SK-N-SH (cell line): ENCODE measurements at regions not wholly inside any gene's neighbourhood (a gene's known extent, or its start where the extent isn't known, plus 50 kb on each side); places are given as distances from the start of the nearest gene placed in this dataset.

Experiments used
- CTCF ChIA-PET: fragments of 300-600, 350-600 bp; formaldehyde crosslinking; extraction: SDS; loops from one replicate; lab custom pipeline; 2021; lab: Yijun Ruan, JAX
- POLR2A ChIA-PET: fragments of 350-600 bp; sonication (Branson Sonifier 250); formaldehyde crosslinking; extraction: SDS; loops from one replicate; lab custom pipeline; 2020; ENCODE audit warnings: antibody characterized with exemption, inconsistent platforms; lab: Yijun Ruan, JAX
- DNase-seq: peaks from one replicate; pipeline ENCODE4 v3.0.0; 2012
- H2AFZ ChIP-seq: fragments of 200-600 bp; sonication (generic); 2 replicates; pipeline ENCODE4 v1.8.1; 2016; ENCODE audit warnings: antibody characterized with exemption, mild to moderate bottlenecking, low read depth
- H3F3A ChIP-seq: fragments of 200-600 bp; sonication (generic); replicated peaks from 2 replicates; pipeline ENCODE3; 2016; ENCODE audit warnings: antibody characterized with exemption, mild to moderate bottlenecking; ENCODE audit not compliant: insufficient read depth
- H3K27ac ChIP-seq, 2 experiments: fragments of 200-500 bp in 1 of 2; fragments of 200-600 bp in 1 of 2; sonication (Bioruptor generic) in 1 of 2; sonication (generic), shearing (Covaris generic) in 1 of 2; 2 replicates each; pipeline versions ENCODE4 v1.5.1 to v1.6.1; 2014 to 2016; ENCODE audit warnings: low read depth in 2 of 2, inconsistent platforms in 1 of 2, low read length in 1 of 2, mild to moderate bottlenecking in 1 of 2, mixed read lengths in 1 of 2
- H3K27me3 ChIP-seq: fragments of 200-600 bp; sonication (generic), shearing (Covaris generic); 2 replicates; pipeline ENCODE4 v1.6.1; 2016; ENCODE audit warnings: mixed run types; ENCODE audit not compliant: insufficient read depth
- H3K36me3 ChIP-seq, 2 experiments: fragments of 200-500 bp in 1 of 2; fragments of 200-600 bp in 1 of 2; sonication (Bioruptor generic) in 1 of 2; sonication (generic) in 1 of 2; replicated peaks in 1 of 2; 2 replicates each; pipeline versions ENCODE3 to v1.5.1; 2014 to 2016; ENCODE audit warnings: low read length in 1 of 2, mild to moderate bottlenecking in 1 of 2; ENCODE audit not compliant: insufficient read depth in 2 of 2, control insufficient read depth in 1 of 2
- H3K4me1 ChIP-seq, 2 experiments: fragments of 200-500 bp in 1 of 2; fragments of 200-600 bp in 1 of 2; sonication (Bioruptor generic) in 1 of 2; sonication (generic), shearing (Covaris generic) in 1 of 2; 2 replicates each; pipeline versions ENCODE4 v1.5.1 to v1.6.1; 2014 to 2016; ENCODE audit warnings: low read depth in 1 of 2, low read length in 1 of 2, mixed run types in 1 of 2; ENCODE audit not compliant: insufficient read depth in 2 of 2, control insufficient read depth in 1 of 2
- H3K4me2 ChIP-seq: fragments of 200-600 bp; sonication (generic), shearing (Covaris generic); 2 replicates; pipeline ENCODE4 v1.6.1; 2017; ENCODE audit warnings: mixed run types
- H3K4me3 ChIP-seq, 2 experiments: fragments of 200-500 bp in 1 of 2; fragments of 200-600 bp in 1 of 2; sonication (Bioruptor generic) in 1 of 2; sonication (generic), shearing (Covaris generic) in 1 of 2; 2 replicates each; pipeline versions ENCODE4 v1.5.1 to v1.8.1; 2014 to 2016; ENCODE audit warnings: low read depth in 2 of 2, inconsistent platforms in 1 of 2, low read length in 1 of 2, mild to moderate bottlenecking in 1 of 2, mixed read lengths in 1 of 2, moderate library complexity in 1 of 2
- H3K79me2 ChIP-seq: fragments of 200-600 bp; sonication (generic); 2 replicates; pipeline ENCODE4 v1.8.1; 2017; ENCODE audit warnings: mild to moderate bottlenecking; ENCODE audit not compliant: insufficient read depth
- H3K9ac ChIP-seq: fragments of 200-600 bp; sonication (generic); 2 replicates; pipeline ENCODE4 v1.6.1; 2017; ENCODE audit warnings: mixed run types
- H3K9me2 ChIP-seq: fragments of 200-600 bp; sonication (generic); 2 replicates; pipeline ENCODE4 v1.6.1; 2017; ENCODE audit warnings: mixed run types
- H3K9me3 ChIP-seq: fragments of 200-600 bp; sonication (generic); 2 replicates; pipeline ENCODE4 v1.6.1; 2017; ENCODE audit warnings: mixed run types, mild to moderate bottlenecking, moderate library complexity
- H4K20me1 ChIP-seq: fragments of 200-600 bp; sonication (generic); 2 replicates; pipeline ENCODE4 v1.6.1; 2017; ENCODE audit warnings: mild to moderate bottlenecking, mixed run types; ENCODE audit not compliant: insufficient read depth
- ELF1 ChIP-seq: IDR thresholded peaks from 2 replicates; pipeline ENCODE4 v1.4.0; 2012
- FOXM1 ChIP-seq: IDR thresholded peaks from 2 replicates; pipeline ENCODE4 v1.4.0; 2012; ENCODE audit warnings: low read depth, mild to moderate bottlenecking
- GATA2 ChIP-seq: sonication (generic); formaldehyde crosslinking; IDR thresholded peaks from 2 replicates; pipeline ENCODE4 v1.5.0; 2020; ENCODE audit warnings: mild to moderate bottlenecking, missing genetic modification reagents
- IRF3 ChIP-seq: fragments of 150-350 bp; IDR thresholded peaks from 2 replicates; pipeline ENCODE4 v1.6.1; 2016; ENCODE audit warnings: mild to moderate bottlenecking, low read depth, low read length
- JUND ChIP-seq: IDR thresholded peaks from 2 replicates; pipeline ENCODE4 v1.4.0; 2012
- MEF2A ChIP-seq: IDR thresholded peaks from 2 replicates; pipeline ENCODE4 v1.4.0; 2012; ENCODE audit warnings: low read depth, borderline replicate concordance
- NFIC ChIP-seq: IDR thresholded peaks from 2 replicates; pipeline ENCODE4 v1.4.0; 2012; ENCODE audit warnings: borderline replicate concordance
- NRF1 ChIP-seq: IDR thresholded peaks from 2 replicates; pipeline ENCODE4 v1.6.1; 2012; ENCODE audit warnings: low read depth, mild to moderate bottlenecking, low read length
- PBX3 ChIP-seq: IDR thresholded peaks from 2 replicates; pipeline ENCODE4; 2012
- POLR2AphosphoS5 ChIP-seq: IDR thresholded peaks from 2 replicates; pipeline ENCODE4 v1.6.1; 2012; ENCODE audit warnings: low read depth, low read length
- RCOR1 ChIP-seq: fragments of 150-350 bp; IDR thresholded peaks from 2 replicates; pipeline ENCODE4 v1.6.1; 2017; ENCODE audit warnings: antibody characterized with exemption, low read length
- SIN3A ChIP-seq: IDR thresholded peaks from 2 replicates; pipeline ENCODE4 v1.6.1; 2012; ENCODE audit warnings: low read depth, mild to moderate bottlenecking, low read length, moderate library complexity, borderline replicate concordance
- TAF1 ChIP-seq: IDR thresholded peaks from 2 replicates; pipeline ENCODE4 v1.6.1; 2012; ENCODE audit warnings: low read depth, mild to moderate bottlenecking, low read length, moderate library complexity, borderline replicate concordance
- TCF12 ChIP-seq: IDR thresholded peaks from 2 replicates; pipeline ENCODE4 v1.4.0; 2012
- TEAD4 ChIP-seq: IDR thresholded peaks from 2 replicates; pipeline ENCODE4 v1.4.0; 2012; ENCODE audit warnings: mild to moderate bottlenecking, borderline replicate concordance; ENCODE audit not compliant: insufficient read depth
- USF2 ChIP-seq: fragments of 150-350 bp; IDR thresholded peaks from 2 replicates; pipeline ENCODE4 v1.6.1; 2017; ENCODE audit warnings: antibody characterized with exemption, low read length, low read depth, borderline replicate concordance
- YY1 ChIP-seq: IDR thresholded peaks from 2 replicates; pipeline ENCODE4 v1.4.0; 2012; ENCODE audit warnings: low read depth, mild to moderate bottlenecking
- ZBTB33 ChIP-seq: IDR thresholded peaks from 2 replicates; pipeline ENCODE4 v1.4.0; 2012; ENCODE audit warnings: low read depth, borderline replicate concordance
- WGBS: methylation state at CpG from one replicate; pipeline ENCODE4 v1.1.6; 2017; ENCODE audit warnings: low lambda C conversion rate; 5-methylcytosine and 5-hydroxymethylcytosine counted together

GRCh38 chr16:51510416-51510815 is 359.3 kb upstream of the SALL1 start:
- H3K9me3 ChIP-seq = no peaks in the 10 kb centered on the region
- H3K9ac ChIP-seq = no peak overlapping the region
- POLR2A ChIA-PET = no interaction called here
- H3K27ac ChIP-seq = no peak overlapping the region
- H3K4me1 ChIP-seq = no peaks in the 10 kb centered on the region
- H3F3A ChIP-seq = no peaks in the 10 kb centered on the region
- H3K36me3 ChIP-seq = no peaks in the 10 kb centered on the region
- no peak overlapping the region for H3K4me2 ChIP-seq
- H2AFZ ChIP-seq = no peak overlapping the region
- no peaks in the 10 kb centered on the region for H4K20me1 ChIP-seq
- H3K27me3 ChIP-seq = no peaks in the 10 kb centered on the region
- no peaks in the 10 kb centered on the region for H3K79me2 ChIP-seq
- WGBS = 36% methylated on average over 2 of the region's 2 CpGs
- H3K4me3 ChIP-seq = no peak overlapping the region
- CTCF ChIA-PET = interaction anchor here (0.6 kb wide), 1 partner anchor 287 kb away, joined by 3 read pairs; no protein-coding TSS in a partner anchor
- TF ChIP-seq JUND (no peak), MEF2A (no peak), FOXM1 (no peak), USF2 (no peak), TCF12 (no peak), GATA2 (CRISPR knock-in tag) (no peak), NRF1 (no peak), IRF3 (no peak), PBX3 (no peak), YY1 (no peak), TAF1 (no peak), SIN3A (no peak), NFIC (no peak), TEAD4 (no peak), POLR2AphosphoS5 (no peak), ZBTB33 (no peak), ELF1 (no peak), RCOR1 (no peak)
- no peak for DNase-seq
- no peaks in the 10 kb centered on the region for H3K9me2 ChIP-seq
